HG02884 (cell line): ENCODE measurements at regions not wholly inside any gene's neighbourhood (a gene's known extent, or its start where the extent isn't known, plus 50 kb on each side); places are given as distances from the start of the nearest gene placed in this dataset.

ENCODE experiments used
- ATAC-seq: cut with Tn5 transposase; IDR thresholded peaks from one replicate; pipeline ENCODE4 v1.9.1; 2021; ENCODE audit warnings: mild to moderate bottlenecking, moderate library complexity; ENCODE audit not compliant: unreplicated experiment

GRCh38 chr17:69880591-69881112, 194.4 kb upstream of the KCNJ16 start:
- ATAC-seq: no peak

DNA sequence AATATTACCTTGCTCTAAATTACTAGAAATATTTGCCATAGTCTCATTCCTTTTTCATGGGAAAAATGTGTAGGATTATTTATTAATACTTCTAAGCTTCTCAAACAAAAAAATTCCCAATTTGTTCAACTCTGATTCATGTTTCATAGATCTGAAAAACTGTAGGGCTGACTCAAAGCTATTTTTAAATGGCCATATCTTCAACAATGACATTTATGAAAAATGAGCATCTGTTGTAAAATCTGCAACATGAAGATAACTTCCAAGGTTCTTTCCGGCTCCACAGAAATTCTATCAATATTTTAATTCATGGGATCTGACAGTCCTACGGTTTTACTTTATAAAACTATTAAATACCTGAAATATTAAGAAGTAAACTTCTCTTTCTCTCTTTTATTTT, 192.7 kb upstream of the KCNJ16 start:
- no peak for ATAC-seq

- no peak for ATAC-seq
Measured at GRCh38 chr17:69883120-69883519, 191.9 kb upstream of the KCNJ16 start.

- ATAC-seq: no peak
Measured at GRCh38 chr17:69884356-69884755, 190.7 kb upstream of the KCNJ16 start.

DNA sequence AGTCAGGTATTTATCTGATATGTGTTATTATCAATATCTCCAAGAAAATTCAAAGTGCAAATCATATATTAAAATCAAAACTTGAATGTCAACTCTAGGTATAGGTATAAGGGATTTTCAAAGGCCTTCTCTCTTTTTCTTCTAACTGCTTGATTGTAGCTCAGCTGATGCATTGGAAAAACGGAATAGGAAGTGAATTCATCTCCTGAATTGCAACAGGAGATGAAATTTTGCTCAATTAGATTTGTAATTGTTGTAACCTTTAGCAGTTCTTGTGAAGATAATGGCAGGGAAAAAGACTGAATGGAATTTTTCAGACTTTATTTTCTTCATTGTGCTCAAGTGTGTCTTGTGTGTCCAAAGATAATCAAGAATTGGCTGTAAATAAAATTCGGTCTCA, 190.2 kb upstream of the KCNJ16 start:
- no peak for ATAC-seq

DNA sequence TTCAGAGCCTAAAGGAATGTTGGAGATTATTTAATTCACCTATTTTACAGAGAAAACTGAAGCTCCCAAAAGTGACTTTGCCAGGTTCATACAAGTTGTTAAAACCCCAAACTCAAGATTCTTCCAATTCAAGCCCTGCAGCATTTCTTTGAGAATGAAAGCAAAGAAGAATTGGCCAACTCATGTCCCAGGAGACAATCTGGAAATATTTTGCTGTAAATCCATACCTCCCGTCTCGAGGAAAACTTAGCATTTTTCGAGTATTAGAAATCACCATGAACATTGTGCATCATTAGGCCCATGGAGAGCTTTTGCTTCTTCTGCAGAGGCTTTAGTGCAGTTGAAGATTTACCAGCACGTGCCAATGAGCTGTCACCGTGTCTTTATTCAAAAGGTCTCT, 176.4 kb upstream of the KCNJ16 start:
- ATAC-seq: no peak

DNA sequence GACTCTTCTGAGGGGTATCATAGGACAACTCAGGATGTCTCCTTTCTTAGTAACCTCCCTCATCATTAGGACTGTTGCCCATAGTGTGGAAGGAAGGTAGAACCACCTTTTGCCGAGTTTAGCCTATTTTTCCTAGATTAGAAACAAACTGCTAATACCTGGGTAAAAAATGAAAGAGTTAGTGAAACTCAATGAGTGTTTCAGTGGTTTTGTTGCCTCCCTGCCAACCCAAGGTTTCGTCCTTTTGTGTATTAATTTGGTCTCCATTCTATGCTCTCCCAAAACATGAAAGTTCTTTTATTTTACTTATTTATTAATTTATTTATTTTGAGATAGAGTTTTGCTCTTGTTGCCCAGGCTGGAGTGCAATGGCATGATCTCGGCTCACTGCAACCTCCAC, 174.9 kb upstream of the KCNJ16 start:
- no peak for ATAC-seq

DNA sequence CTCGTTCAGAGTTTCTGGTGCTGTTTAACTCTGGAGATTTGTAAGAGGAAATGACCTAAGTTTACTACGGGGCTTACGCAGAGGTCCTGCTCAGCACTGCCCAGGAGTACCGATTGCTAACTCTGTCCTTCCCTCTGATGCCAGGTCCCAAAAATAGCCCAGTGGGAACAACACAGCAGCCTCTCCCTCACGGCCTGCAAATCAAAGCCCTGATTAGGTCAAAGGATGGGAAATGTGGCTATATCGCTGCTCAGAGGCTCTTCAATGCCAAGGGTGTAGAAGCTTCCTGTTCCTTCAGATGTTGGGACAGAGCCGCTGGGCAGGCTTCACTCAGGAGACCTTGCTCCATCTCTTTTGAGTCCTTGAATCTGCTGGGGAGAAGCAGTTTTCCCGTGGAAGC, 174.2 kb upstream of the KCNJ16 start:
- no peak for ATAC-seq

DNA sequence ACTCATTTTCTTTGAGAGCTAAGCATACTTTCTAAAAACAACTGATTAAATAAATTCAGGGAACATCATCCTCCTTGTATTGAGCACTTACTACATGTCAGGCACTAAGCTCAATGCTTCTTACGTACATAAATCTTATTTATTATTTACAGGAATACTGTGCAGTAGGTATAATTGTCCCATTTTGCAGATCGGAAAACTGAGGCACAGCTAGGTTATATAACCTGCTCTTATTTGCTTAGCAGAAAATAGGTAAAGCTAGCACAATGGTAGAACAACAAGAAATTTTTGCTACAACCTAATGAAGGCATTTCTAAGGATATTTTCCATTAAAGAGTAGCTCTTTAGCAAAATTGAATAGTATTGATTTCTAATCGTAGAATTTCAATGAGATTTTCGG, 168.7 kb upstream of the KCNJ16 start:
- no peak for ATAC-seq

DNA sequence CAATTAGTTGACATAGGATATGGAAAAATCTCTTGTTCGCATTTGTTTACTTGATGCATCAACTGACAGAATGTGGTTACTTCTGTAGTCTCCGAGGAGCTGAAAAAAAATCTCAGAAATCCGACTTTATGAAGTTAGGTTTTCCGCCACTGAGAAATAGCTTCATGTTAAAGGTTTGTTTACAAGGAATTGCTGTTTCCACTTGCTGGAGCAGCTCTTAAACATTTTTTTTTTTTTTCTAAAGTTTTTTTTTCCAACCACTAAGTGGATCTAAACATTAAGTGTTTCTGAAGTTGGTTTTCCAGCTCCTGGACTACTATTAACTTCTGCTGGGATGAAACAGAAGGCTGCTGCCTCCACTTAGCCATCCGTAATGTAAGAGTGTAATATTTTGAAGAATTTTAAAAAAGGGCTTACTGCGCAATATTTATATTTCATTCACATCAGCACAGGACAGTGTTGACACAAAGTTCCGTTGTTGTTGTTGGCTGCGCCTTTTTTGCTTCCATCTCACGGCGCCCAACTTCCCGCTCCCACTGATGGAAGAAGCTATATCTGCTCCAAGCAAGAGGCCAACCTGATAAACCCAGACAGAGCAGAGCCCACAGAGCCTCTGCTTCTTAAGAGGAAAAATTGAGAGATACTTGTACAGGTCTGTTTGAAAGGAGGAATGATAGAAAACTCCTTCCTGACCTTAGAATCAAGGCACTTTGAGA, 167.7 kb upstream of the KCNJ16 start:
- ATAC-seq: no peak

GRCh38 chr17:69908626-69909368, 166.2 kb upstream of the KCNJ16 start:
- ATAC-seq: no peak

DNA sequence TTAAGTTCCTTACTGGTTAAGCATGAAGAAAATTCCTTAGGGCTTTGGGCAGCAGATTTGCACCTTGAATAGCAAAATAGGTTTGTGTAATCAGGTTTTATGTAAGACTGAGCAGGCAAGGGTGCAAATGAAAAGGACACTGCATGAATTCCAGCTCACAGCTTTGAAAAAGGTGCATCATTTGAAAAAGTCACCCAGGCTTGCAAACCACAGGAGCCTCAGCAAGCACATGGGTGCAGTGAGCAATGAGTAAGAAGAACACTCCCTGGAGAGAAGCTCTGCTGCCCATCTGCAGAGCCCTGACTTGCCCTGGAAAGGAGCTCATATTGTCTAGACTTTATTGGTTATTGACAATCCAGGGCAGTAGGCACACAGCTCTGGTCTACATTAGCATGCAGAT, 165.6 kb upstream of the KCNJ16 start:
- no peak for ATAC-seq

DNA sequence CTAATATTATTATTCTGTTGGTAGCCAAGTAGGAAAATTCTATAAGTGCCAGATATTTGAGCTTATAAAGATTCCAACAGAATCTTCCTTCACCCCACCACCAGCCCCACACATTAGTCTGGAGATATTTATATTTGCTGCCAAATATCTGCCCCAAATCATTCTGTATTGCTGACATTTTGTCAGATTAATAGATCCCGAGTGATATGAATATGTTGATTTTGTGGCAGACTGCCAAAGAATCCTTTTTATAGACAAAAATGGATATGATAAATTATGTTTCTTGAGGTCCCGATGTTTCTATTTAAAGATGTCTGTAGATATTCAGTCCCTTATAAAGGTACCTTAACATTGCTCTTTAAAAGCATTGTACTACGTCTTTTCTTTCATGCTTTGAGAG, 162.2 kb upstream of the KCNJ16 start:
- no peak for ATAC-seq

- ATAC-seq: no peak
Measured at GRCh38 chr17:69913216-69913615, 161.8 kb upstream of the KCNJ16 start.

DNA sequence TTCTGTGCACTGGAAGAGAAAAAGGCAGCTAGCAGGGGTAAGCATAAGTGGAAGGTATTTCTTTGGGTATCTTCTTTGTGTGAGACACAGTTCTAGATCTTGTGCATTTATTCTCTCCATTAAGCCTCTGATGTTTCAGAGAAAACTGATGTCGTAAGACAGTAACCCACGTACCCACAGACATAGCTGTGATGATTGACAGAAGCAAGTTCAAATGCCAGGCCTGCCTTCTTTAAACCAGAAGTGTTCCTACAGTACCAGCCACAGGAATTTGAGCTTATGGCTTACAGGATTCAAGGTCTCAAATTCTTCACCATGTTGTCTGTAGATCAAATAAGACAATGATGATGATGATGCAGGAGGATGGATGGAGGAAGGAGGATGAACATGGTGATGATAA, 161.4 kb upstream of the KCNJ16 start:
- ATAC-seq: no peak

GRCh38 chr17:69914520-69914919, 160.5 kb upstream of the KCNJ16 start:
- no peak for ATAC-seq

DNA sequence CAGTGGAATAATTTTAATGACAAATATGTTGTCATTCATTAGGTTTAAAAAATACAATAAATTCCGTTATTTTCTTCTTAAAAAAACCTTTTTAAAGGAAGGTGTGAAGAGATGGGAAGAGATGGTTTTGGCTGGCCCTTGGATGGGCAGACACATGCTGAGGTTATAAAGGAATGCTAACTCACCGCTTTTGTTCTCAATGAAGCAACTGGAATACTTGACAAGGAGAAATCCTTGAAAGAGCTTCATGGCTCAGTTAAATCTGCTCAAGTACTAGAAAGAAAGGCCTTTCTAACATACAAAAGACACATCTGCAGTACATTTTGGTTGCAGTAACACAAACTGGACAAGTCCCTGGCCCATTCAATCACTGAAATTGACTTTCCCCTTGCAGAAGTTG, 158.3 kb upstream of the KCNJ16 start:
- no peak for ATAC-seq

DNA sequence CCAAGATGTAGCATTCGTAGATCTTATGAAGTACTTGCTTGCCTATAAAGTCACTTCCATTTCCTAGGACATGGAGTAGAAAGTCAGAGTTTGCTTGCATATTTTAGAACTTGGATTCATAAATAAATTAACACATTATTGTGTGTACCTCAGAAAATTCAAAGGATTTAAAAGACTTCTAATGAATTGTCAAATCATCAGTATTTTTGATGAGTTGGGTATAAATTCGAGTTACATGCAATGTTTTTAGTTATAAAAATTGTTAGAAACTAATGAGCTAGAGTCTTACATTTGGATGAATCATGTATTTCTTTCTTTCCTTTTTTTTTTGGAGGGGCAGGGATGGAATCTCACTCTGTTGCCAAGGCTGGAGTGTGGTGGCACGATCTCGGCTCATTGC, 156.9 kb upstream of the KCNJ16 start:
- no peak for ATAC-seq

DNA sequence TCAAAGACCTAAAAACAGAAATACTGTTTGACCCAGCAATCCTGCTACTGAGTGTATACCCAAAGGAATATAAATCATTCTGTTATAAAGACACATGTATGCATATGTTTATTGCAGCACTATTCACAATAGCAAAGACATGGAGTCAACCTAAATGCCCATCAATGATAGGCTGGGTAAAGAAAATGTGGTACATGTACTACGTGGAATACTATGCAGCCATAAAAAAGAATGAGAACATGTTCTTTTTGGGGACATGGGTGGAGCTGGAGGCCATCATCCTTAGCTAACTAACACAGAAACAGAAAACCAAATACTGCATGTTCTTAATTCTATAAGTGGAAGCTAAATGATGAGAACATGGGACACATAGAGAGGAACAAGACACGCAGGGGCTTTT, 155.2 kb upstream of the KCNJ16 start:
- ATAC-seq: no peak

DNA sequence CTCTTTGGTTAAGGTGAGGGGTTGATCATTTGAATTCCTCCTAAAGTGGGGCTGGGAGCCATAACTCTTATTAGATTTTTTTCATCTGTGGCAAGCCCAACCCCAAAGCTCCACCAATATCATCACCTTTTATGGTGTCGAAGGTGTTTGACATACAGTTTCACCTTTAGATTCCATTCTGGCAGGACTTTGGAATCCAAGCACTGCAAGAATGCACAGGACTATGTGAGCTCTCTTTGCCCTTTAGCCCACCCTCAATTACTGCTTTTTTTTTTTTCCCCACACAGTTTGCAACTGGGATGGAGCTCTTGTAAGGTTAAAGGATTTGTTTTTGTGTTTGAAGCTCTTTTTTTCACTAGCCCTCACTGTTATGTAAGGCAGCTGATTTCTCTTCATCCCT, 154.0 kb upstream of the KCNJ16 start:
- ATAC-seq: no peak

GRCh38 chr17:69928611-69929010, 146.4 kb upstream of the KCNJ16 start:
- ATAC-seq: no peak

- ATAC-seq: no peak
Measured at GRCh38 chr17:69936996-69937395, 138.0 kb upstream of the KCNJ16 start.
